CD14-positive monocyte (primary cell): ENCODE measurements at regions not wholly inside any gene's neighbourhood (a gene's known extent, or its start where the extent isn't known, plus 50 kb on each side); places are given as distances from the start of the nearest gene placed in this dataset.

Experiments
- DNase-seq, 3 donors: peaks; one replicate each; pipeline ENCODE4 v3.0.0-alpha.2; 2011 to 2022
- H2AFZ ChIP-seq: 2 replicates; pipeline ENCODE4 v1.6.0; 2012; ENCODE audit warnings: mild to moderate bottlenecking, low read depth, low read length, inconsistent platforms; ENCODE audit not compliant: insufficient read depth, poor library complexity, severe bottlenecking
- H3K27ac ChIP-seq, 2 donors: 1 replicate in 1 of 2; 2 replicates in 1 of 2; pipeline ENCODE4 v1.5.1; 2012 to 2013; ENCODE audit warnings: low read length in 2 of 2, control low read depth in 1 of 2, inconsistent platforms in 1 of 2, low read depth in 1 of 2, mild to moderate bottlenecking in 1 of 2
- H3K27me3 ChIP-seq, 2 donors: one replicate each; pipeline versions ENCODE4 v1.6.0 to v1.6.1; 2011 to 2013; ENCODE audit warnings: low read length in 2 of 2; ENCODE audit not compliant: control insufficient read depth in 2 of 2, insufficient read depth in 2 of 2
- H3K36me3 ChIP-seq, 2 donors: replicated peaks in 1 of 2; 1 replicate in 1 of 2; 2 replicates in 1 of 2; pipeline versions ENCODE4 v1.5.1 to v1.6.1; 2012 to 2013; ENCODE audit warnings: low read length in 2 of 2, control low read depth in 1 of 2, inconsistent platforms in 1 of 2, mild to moderate bottlenecking in 1 of 2; ENCODE audit not compliant: insufficient read depth in 2 of 2, control insufficient read depth in 1 of 2
- H3K4me1 ChIP-seq, 2 donors: 1 replicate in 1 of 2; 2 replicates in 1 of 2; pipeline versions ENCODE4 v1.5.1 to v1.6.1; 2012 to 2013; ENCODE audit warnings: low read length in 2 of 2, control low read depth in 1 of 2, inconsistent platforms in 1 of 2, mild to moderate bottlenecking in 1 of 2, moderate library complexity in 1 of 2; ENCODE audit not compliant: insufficient read depth in 2 of 2, control insufficient read depth in 1 of 2
- H3K4me2 ChIP-seq: replicated peaks from 2 replicates; pipeline ENCODE3; 2012; ENCODE audit warnings: low read length, moderate library complexity, mild to moderate bottlenecking; ENCODE audit not compliant: poor library complexity, severe bottlenecking; ENCODE audit errors: extremely low read depth
- H3K4me3 ChIP-seq, 3 experiments: fragments of 200-600 bp in 1 of 3; sonication (generic) in 1 of 3; replicated peaks in 1 of 3; 1 replicate in 2 of 3; 2 replicates in 1 of 3; pipeline ENCODE4 v1.5.1; 2011 to 2013; ENCODE audit warnings: low read length in 3 of 3, mild to moderate bottlenecking in 3 of 3, control low read depth in 2 of 3, low read depth in 2 of 3, inconsistent platforms in 1 of 3, moderate library complexity in 1 of 3
- H3K79me2 ChIP-seq: 2 replicates; pipeline ENCODE4 v1.6.0; 2012; ENCODE audit warnings: mild to moderate bottlenecking, control low read depth, inconsistent platforms, low read length, moderate library complexity; ENCODE audit not compliant: insufficient read depth
- H3K9ac ChIP-seq: 2 replicates; pipeline ENCODE4 v1.6.0; 2017; ENCODE audit warnings: low read length, mild to moderate bottlenecking; ENCODE audit not compliant: insufficient read depth, poor library complexity, severe bottlenecking
- H3K9me3 ChIP-seq, 2 donors: replicated peaks in 1 of 2; 1 replicate in 1 of 2; 2 replicates in 1 of 2; pipeline versions ENCODE4 v1.5.1 to v1.6.1; 2012 to 2013; ENCODE audit warnings: low read length in 2 of 2, control low read depth in 1 of 2; ENCODE audit not compliant: control insufficient read depth in 1 of 2, insufficient read depth in 1 of 2
- H4K20me1 ChIP-seq: 2 replicates; pipeline ENCODE4 v1.6.0; 2012; ENCODE audit warnings: mild to moderate bottlenecking, low read length, control low read depth, moderate library complexity; ENCODE audit not compliant: insufficient read depth
- H3K27ac Mint-ChIP-seq, 7 donors: one replicate each; pipeline ENCODE4 v1.8.0; 2020; ENCODE audit warnings: mild to moderate bottlenecking in 7 of 7, mixed read lengths in 7 of 7, moderate library complexity in 6 of 7, inconsistent platforms in 2 of 7
- H3K27me3 Mint-ChIP-seq, 3 donors: one replicate each; pipeline ENCODE4 v1.8.0; 2021 to 2022; ENCODE audit warnings: low read depth in 3 of 3, mild to moderate bottlenecking in 3 of 3, mixed read lengths in 3 of 3, moderate library complexity in 3 of 3, inconsistent platforms in 1 of 3
- H3K36me3 Mint-ChIP-seq, 2 donors: one replicate each; pipeline ENCODE4 v1.8.0; 2020; ENCODE audit warnings: mixed read lengths in 2 of 2, inconsistent platforms in 1 of 2, mild to moderate bottlenecking in 1 of 2
- H3K4me1 Mint-ChIP-seq: one replicate; pipeline ENCODE4 v1.8.0; 2020; ENCODE audit warnings: mild to moderate bottlenecking, mixed read lengths
- H3K4me3 Mint-ChIP-seq, 2 donors: one replicate each; pipeline ENCODE4 v1.8.0; 2020; ENCODE audit warnings: mild to moderate bottlenecking in 2 of 2, mixed read lengths in 2 of 2, moderate library complexity in 1 of 2
- H3K9me3 Mint-ChIP-seq, 7 donors: one replicate each; pipeline ENCODE4 v1.8.0; 2020 to 2022; ENCODE audit warnings: mixed read lengths in 7 of 7, mild to moderate bottlenecking in 6 of 7, moderate library complexity in 6 of 7, inconsistent platforms in 2 of 7
- WGBS: methylation state at CpG from one replicate; pipeline ENCODE4 v1.1.5; 2013; ENCODE audit warnings: missing lambda C conversion rate; ENCODE audit not compliant: insufficient coverage; 5-methylcytosine and 5-hydroxymethylcytosine counted together
- intact Hi-C, 2 donors: fragments of 100-400 bp; cut with micrococcal nuclease; formaldehyde crosslinking; loops; one replicate each; pipeline versions ENCODE4 v1.15.0 to v1.15.1; 2023
- TF ChIP-seq, protein P1 (sequence below): fragments of 200-600 bp; IDR thresholded peaks from one replicate; pipeline ENCODE4 v1.8.0; 2022; ENCODE audit warnings: antibody characterized with exemption, mild to moderate bottlenecking

DNA sequence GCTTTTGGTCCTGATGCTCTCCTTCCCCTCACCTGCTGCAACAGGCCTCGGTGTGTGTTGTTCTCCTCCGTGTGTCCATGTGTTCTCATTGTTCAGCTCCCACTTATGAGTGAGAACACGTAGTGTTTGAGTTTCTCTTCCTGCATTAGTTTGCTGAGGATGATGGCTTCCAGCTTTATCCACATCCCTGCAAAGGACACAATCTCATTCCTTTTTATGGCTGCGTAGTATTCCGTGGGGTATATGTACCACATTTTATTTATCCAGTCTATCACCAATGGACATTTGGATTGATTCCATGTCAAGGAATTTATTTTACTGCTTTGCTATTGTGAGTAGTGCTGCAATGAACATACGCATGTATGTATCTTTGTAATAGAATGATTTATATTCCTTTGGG, 116.9 kb upstream of the SIRPG start:
- Mint-ChIP-seq H3K4me3 (no peak overlapping the region), H3K27ac (no peak overlapping the region), H3K36me3 (peaks cover 0 to 2% of the 10 kb centered on the region in 2 donors), H3K27me3 (peaks cover 1 to 4% (median 3%) of the 10 kb centered on the region in 3 donors), H3K4me1 (peaks cover 17% of the 10 kb centered on the region), H3K9me3 (no peaks in the 10 kb centered on the region)
- Histone ChIP-seq H3K27ac (no peak overlapping the region), H3K4me3 (no peak overlapping the region), H3K36me3 (no peaks in the 10 kb centered on the region), H4K20me1 (no peaks in the 10 kb centered on the region), H3K9me3 (no peaks in the 10 kb centered on the region), H2AFZ (no peak overlapping the region), H3K79me2 (no peaks in the 10 kb centered on the region), H3K4me1 (peaks cover 11 to 16% of the 10 kb centered on the region in 2 donors), H3K4me2 (no peak overlapping the region), H3K27me3 (no peaks in the 10 kb centered on the region), H3K9ac (no peak overlapping the region)
- 100% methylated on average over 2 of the region's 6 CpGs for WGBS
- no peak for DNase-seq
- TF ChIP-seq, protein P1, sequence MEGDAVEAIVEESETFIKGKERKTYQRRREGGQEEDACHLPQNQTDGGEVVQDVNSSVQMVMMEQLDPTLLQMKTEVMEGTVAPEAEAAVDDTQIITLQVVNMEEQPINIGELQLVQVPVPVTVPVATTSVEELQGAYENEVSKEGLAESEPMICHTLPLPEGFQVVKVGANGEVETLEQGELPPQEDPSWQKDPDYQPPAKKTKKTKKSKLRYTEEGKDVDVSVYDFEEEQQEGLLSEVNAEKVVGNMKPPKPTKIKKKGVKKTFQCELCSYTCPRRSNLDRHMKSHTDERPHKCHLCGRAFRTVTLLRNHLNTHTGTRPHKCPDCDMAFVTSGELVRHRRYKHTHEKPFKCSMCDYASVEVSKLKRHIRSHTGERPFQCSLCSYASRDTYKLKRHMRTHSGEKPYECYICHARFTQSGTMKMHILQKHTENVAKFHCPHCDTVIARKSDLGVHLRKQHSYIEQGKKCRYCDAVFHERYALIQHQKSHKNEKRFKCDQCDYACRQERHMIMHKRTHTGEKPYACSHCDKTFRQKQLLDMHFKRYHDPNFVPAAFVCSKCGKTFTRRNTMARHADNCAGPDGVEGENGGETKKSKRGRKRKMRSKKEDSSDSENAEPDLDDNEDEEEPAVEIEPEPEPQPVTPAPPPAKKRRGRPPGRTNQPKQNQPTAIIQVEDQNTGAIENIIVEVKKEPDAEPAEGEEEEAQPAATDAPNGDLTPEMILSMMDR, result no peak
- intact Hi-C loops, result loop anchor here in 1 of 2 donors (10.0 kb wide), 1 partner anchor 270 kb away; no protein-coding TSS in a partner anchor

DNA sequence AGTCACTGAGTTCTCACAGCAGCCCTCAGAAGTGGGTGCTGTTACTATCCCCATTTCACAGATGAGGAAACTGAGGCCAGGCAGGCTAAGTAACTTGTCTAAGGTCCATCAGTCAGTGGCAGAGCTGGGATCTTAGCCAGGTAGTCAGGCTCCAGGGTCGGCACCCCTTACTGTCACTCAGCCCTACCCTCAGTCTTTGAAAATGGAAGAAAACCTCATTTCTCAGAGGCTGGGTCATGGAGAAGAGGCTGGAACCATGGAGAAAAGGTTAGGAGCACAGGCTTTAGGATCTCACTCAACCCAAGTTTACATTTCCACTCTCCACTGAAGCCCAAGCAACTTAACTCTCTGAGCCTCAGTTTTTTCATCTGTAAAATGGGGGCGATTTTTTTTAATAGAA, 116.2 kb upstream of the SIRPG start:
- H3K4me1 Mint-ChIP-seq, result peaks cover 17% of the 10 kb centered on the region
- H3K9me3 ChIP-seq, result no peaks in the 10 kb centered on the region

More for the DNA sequence above, 116.2 kb upstream of the SIRPG start:
- H3K27ac ChIP-seq, result no peak overlapping the region
- WGBS, result no CpG with 5 or more reads among the region's 2 CpGs
- H3K4me1 ChIP-seq, result peaks cover 11 to 16% of the 10 kb centered on the region in 2 donors
- H3K36me3 ChIP-seq, result no peaks in the 10 kb centered on the region
- no peaks in the 10 kb centered on the region for H3K79me2 ChIP-seq
- no peak overlapping the region for H3K4me3 ChIP-seq
- no peak overlapping the region for H3K4me2 ChIP-seq
- Mint-ChIP-seq H3K27ac (no peak overlapping the region), H3K9me3 (no peaks in the 10 kb centered on the region), H3K27me3 (peaks cover 1 to 4% (median 3%) of the 10 kb centered on the region in 3 donors), H3K36me3 (peaks cover 0 to 2% of the 10 kb centered on the region in 2 donors), H3K4me3 (no peak overlapping the region)
- no peak overlapping the region for H2AFZ ChIP-seq
- intact Hi-C loops, result loop anchor here in 1 of 2 donors (10.0 kb wide), 1 partner anchor 269 kb away; no protein-coding TSS in a partner anchor
- H4K20me1 ChIP-seq, result no peaks in the 10 kb centered on the region
- DNase-seq, result no peak
- H3K27me3 ChIP-seq, result no peaks in the 10 kb centered on the region
- TF ChIP-seq, protein P1, result no peak
- H3K9ac ChIP-seq, result no peak overlapping the region
